ENCODE measurements at regions not wholly inside any gene's neighbourhood (a gene's known extent, or its start where the extent isn't known, plus 50 kb on each side); places are given as distances from the start of the nearest gene placed in this dataset.

- TF ChIP-seq TAF1 (IDR thresholded peaks at IDR 0.05; ENCODE audit: low read depth, low read length) (no peak), TAF7 (optimal IDR thresholded peaks at IDR 0.05; ENCODE audit: borderline replicate concordance, low read depth, low read length) (no peak)
Observed at GRCh38 chr19:31894451-31894850, 451.0 kb upstream of the ZNF507 start (continued).
